Smooth muscle cell of the brain vasculature (primary cell): ENCODE measurements at regions not wholly inside any gene's neighbourhood (a gene's known extent, or its start where the extent isn't known, plus 50 kb on each side); places are given as distances from the start of the nearest gene placed in this dataset.
"Not testable (repeated sequence)": the region's sequence is repeated elsewhere in the genome, so short reads cannot be mapped to it uniquely, and the experiment has no call there.

Source experiments
- DNase-seq: peaks from one replicate; pipeline ENCODE4 v3.0.0-alpha.2; 2012; ENCODE audit warnings: low read depth, low spot score

DNA sequence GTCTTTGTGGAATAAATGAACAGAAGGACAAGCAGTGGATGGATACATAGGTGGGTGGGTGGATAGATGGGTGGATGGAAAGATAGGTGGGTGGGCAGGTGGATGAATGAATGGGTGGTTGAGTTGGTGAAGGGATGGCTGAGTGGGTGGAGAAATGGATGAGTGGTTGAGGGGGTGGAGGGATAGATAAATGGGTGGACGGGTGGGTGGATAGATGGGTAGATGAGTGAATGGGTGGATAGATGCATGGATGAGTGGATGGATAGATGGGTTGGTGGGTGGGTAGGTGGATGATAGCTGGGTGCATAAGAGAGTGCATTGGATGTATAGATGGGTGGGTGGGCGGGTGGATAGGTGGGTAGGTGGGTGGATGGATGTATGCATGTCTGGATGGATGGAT lies 63.5 kb downstream of the UNC93B1 start:
- not testable (repeated sequence) for DNase-seq

GRCh38 chr11:67938964-67939363 lies 64.9 kb downstream of the UNC93B1 start:
- DNase-seq, result not testable (repeated sequence)

DNA sequence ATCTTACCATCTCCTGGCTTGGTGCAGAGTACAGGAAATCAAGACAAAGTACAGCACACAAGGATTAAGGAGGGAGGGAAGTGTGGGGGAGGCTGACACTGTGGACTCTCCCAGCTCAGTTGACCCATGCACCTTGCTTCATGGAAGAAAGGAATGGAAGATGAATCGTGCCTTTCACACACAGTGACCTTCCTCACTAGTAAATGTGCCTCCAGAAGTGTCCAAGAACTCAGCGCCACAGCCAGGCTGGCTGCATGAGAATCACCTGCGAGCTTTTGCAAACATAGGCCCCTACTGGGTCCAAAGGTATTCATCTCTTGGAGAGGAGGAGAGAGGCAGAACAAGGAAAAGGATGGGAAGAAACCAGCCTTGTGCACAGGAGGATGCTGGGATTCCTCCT lies 65.5 kb downstream of the UNC93B1 start:
- DNase-seq, result not testable (repeated sequence)

GRCh38 chr11:67923565-67923964 lies 80.3 kb downstream of the UNC93B1 start:
- not testable (repeated sequence) for DNase-seq

GRCh38 chr11:67920546-67920945 lies 83.4 kb downstream of the UNC93B1 start:
- not testable (repeated sequence) for DNase-seq

- DNase-seq, result not testable (repeated sequence)
Observed at GRCh38 chr11:67912184-67912583, 91.7 kb downstream of the UNC93B1 start.

DNA sequence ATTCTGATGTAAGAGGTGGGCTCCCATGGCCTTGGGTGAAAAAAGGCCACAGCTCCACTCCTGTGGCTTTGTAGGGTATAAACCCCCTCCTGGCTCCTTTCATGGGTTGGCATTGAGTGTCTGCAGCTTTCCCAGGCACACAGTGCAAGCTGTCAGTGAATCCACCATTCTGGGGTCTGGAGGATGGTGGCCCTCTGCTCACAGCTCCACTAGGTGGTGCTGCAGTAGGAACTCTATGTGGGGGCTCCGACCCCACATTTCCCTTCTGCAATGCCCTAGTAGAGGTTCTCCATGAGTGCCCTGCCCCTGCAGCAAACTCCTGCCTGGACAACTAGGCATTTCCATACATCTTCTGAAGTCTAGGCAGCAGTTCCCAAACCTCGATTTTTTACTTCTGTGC lies 92.7 kb downstream of the UNC93B1 start:
- not testable (repeated sequence) for DNase-seq

- DNase-seq, result not testable (repeated sequence)
Observed at GRCh38 chr11:67910803-67911202, 93.1 kb downstream of the UNC93B1 start.

DNA sequence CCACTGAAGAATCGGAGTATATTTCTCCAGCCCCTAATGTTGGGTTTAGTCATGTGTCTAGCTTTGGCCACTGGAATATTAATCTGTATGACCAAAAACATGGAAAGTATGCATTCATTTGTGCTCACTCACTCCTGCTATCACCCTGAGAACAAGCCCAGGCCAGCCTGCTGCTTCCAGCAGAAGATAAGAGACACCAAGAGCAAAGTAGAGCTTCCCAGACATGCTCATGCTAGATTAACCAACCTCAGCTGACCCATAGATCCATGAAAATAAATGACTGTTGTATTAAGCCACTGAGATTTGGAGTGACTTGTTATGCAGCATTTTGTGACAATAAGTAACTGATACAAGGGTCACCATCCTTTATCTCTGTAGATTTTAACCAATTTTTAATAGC lies 96.9 kb downstream of the UNC93B1 start:
- DNase-seq, result not testable (repeated sequence)

GRCh38 chr11:67899462-67899861 lies 104.4 kb downstream of the UNC93B1 start:
- DNase-seq, result not testable (repeated sequence)

DNA sequence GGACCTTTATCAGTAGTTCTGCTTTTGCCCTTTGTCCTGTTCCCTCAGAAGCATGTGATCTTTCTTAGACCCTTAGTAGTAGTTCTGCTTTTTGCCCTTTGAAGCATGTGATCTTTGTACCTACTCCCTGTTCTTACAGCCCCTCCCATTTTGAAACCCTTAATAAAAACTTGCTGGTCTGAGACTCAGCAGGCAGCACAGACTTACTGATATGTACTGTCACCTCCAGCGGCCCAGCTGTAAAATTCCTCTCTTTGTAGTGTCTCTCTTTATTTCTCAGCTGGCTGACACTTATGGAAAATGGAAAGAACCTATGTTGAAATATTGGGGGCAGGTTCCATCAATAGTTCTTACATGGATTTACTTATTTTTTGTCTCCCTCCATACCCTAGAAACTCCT lies 110.4 kb downstream of the UNC93B1 start:
- DNase-seq, result not testable (repeated sequence)

- not testable (repeated sequence) for DNase-seq
Observed at GRCh38 chr11:67889646-67890045, 114.3 kb downstream of the UNC93B1 start.

DNA sequence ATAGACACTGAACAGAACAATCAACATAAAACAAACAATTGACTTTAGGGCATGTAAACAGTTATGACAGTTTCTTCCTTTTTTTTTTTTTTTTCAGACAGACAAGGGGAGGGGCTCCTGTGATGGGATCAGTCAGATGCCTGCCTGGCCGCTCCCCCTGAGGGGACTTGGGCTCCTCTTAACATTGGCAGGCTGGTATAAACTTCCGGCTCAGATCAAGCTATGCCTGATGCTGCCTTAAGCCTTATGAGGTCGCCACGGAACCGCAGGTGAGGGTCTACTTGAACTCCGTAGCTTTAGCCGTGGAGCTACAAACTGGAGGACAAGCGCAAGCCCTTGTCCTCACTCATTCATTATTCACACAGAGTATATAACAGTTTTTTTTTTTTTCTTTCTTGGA lies 115.8 kb downstream of the UNC93B1 start:
- DNase-seq, result not testable (repeated sequence)

GRCh38 chr11:67886672-67887071 lies 117.2 kb downstream of the UNC93B1 start:
- not testable (repeated sequence) for DNase-seq

DNA sequence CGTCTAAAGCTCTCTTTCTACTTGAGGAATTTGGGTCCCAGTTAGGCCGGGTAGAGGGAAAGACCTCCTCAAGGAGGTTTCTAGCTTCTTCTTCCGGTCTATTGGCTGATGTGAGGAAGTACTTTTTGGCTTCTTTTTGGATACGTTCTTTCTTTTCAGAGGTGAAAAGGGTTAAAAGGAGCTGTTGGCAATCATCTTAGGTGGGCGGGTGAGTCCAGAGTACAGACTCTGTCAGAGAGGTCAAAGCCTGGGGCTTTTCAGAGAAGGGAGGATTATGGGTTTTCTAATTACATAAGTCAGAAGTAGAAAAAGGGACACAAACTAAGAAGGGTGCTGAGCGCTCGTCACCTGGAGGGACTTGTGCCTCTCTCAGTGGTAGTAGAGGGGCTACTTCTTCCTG lies 117.7 kb downstream of the UNC93B1 start:
- DNase-seq, result not testable (repeated sequence)

GRCh38 chr11:67885574-67885973 lies 118.3 kb downstream of the UNC93B1 start:
- DNase-seq, result not testable (repeated sequence)

- DNase-seq, result not testable (repeated sequence)
Observed at GRCh38 chr11:67884761-67885558, 118.9 kb downstream of the UNC93B1 start.

GRCh38 chr11:67884073-67884757 lies 119.7 kb downstream of the UNC93B1 start:
- not testable (repeated sequence) for DNase-seq

GRCh38 chr11:67882304-67882703 lies 121.6 kb downstream of the UNC93B1 start:
- DNase-seq, result not testable (repeated sequence)

DNA sequence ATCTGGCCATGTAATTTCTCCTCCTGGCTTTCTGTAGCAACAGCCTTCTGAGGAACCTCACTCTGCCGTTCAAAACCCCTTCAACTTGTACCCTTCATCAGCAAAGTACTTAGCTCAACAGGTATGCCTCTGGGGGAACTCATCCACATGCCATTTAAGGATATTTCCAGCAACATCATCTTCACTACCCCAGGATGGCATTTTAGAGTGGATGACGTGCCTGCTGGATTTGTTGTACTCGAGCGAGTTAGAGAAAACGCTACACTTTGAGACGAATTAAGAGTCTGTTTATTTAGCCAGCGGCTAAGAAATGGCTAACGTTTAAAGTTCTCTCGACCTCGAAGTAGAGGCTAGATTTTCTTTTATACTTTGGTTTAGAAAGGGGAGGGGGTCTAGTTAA lies 122.1 kb downstream of the UNC93B1 start:
- DNase-seq, result not testable (repeated sequence)

DNA sequence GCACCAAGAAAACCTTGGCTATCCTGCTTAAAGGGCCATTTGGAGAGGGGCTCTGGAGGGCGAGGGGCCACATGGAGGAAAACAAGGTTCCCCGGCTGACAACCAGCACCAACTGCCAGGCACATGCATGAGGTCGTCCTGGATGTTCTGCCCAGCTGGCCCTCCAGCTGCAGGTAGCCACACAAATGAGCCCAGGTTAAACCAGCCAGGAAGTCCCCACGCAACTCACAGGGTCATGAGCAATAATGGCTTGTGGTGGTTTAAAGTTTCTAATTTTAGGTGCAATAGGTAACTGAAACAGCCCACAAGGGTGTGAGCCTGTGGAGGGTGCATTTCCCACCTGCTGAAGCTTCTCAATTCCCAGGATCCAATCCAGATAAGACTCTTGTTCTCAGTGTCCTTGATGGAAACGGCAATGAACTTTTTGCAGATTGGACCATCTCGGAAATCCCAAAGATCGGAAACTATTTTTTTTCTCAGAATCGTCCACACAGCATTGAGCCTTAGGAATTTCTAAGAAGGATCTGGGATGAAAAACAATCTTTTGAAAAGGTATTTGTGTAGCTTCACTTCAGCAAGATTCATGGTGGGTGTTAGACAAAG lies 123.2 kb downstream of the UNC93B1 start:
- DNase-seq, result not testable (repeated sequence)

DNA sequence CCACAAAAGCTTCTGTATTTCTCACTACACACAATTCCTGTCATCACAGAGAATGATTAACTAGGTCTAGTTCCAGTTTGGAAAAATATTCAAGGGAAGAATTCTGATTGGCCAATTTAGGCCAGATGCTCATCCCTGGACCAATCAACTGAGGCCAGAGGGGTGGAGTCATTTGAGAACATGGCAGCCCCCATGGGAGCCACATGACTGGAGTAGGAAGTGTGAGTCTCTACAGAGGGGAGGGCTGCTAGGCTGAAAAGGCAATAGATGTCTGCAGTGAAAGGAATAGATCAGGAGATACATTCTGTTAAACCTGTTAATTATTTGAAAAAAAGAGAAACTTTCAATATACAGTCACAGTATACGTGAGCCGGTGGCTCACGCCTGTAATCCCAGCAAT lies 125.2 kb downstream of the UNC93B1 start:
- not testable (repeated sequence) for DNase-seq
